PC-9 (cell line): ENCODE measurements at regions not wholly inside any gene's neighbourhood (a gene's known extent, or its start where the extent isn't known, plus 50 kb on each side); places are given as distances from the start of the nearest gene placed in this dataset.

Experiments used
- BruUV-seq: library from RNA; stranded (reverse); fragments of 400-500 nt; replicated peaks from 2 replicates; lab custom pipeline; 2021; lab: Mats Ljungman, UMichigan
- CTCF ChIA-PET: fragments of 300-600 bp; sonication (Branson Sonifier 250); formaldehyde crosslinking; loops from one replicate; lab custom pipeline; 2022; ENCODE audit warnings: antibody characterized with exemption; lab: Charles Lee
- POLR2A ChIA-PET: fragments of 300-600 bp; sonication (Branson Sonifier 250); formaldehyde crosslinking; loops from one replicate; lab custom pipeline; 2022; ENCODE audit warnings: antibody characterized with exemption; ENCODE audit not compliant: unreplicated experiment; lab: Charles Lee
- DNase-seq, 2 experiments: peaks; one replicate each; pipeline versions ENCODE4 v3.0.0 to v3.0.0-alpha.2; 2015 to 2022; ENCODE audit warnings: mixed read lengths in 1 of 2
- H2AFZ ChIP-seq: fragments of 200-600 bp; sonication (generic); 2 replicates; pipeline ENCODE4 v1.8.1; 2017; ENCODE audit warnings: antibody characterized with exemption
- H3F3A ChIP-seq: fragments of 200-600 bp; sonication (generic); 2 replicates; pipeline ENCODE4 v1.8.1; 2017; ENCODE audit warnings: antibody characterized with exemption, mild to moderate bottlenecking, low read depth; ENCODE audit not compliant: insufficient read depth
- H3K27ac ChIP-seq: fragments of 200-600 bp; sonication (generic); 2 replicates; pipeline ENCODE4 v1.6.1; 2016; ENCODE audit warnings: mixed run types
- H3K27me3 ChIP-seq: fragments of 200-600 bp; sonication (generic); 2 replicates; pipeline ENCODE4 v1.6.1; 2016; ENCODE audit warnings: low read depth, mixed run types; ENCODE audit not compliant: insufficient read depth
- H3K36me3 ChIP-seq: fragments of 200-600 bp; sonication (generic); 2 replicates; pipeline ENCODE4 v1.6.1; 2016; ENCODE audit warnings: low read depth, mixed run types
- H3K4me1 ChIP-seq: fragments of 200-600 bp; sonication (generic); replicated peaks from 2 replicates; pipeline ENCODE4 v1.6.1; 2016; ENCODE audit warnings: mixed run types; ENCODE audit not compliant: insufficient read depth
- H3K4me2 ChIP-seq: fragments of 200-600 bp; sonication (generic); 2 replicates; pipeline ENCODE4 v1.6.1; 2017; ENCODE audit warnings: mixed run types
- H3K4me3 ChIP-seq: fragments of 200-600 bp; sonication (generic); 2 replicates; pipeline ENCODE4 v1.6.1; 2016; ENCODE audit warnings: mixed run types
- H3K79me2 ChIP-seq: fragments of 200-600 bp; sonication (generic); 2 replicates; pipeline ENCODE4 v1.6.1; 2017; ENCODE audit warnings: low read depth, mixed run types
- H3K9me2 ChIP-seq: fragments of 200-600 bp; sonication (generic); 2 replicates; pipeline ENCODE4 v1.8.1; 2017; ENCODE audit warnings: mild to moderate bottlenecking; ENCODE audit not compliant: insufficient read depth
- H3K9me3 ChIP-seq: fragments of 200-600 bp; sonication (generic); 2 replicates; pipeline ENCODE4 v1.8.1; 2016; ENCODE audit warnings: low read depth; ENCODE audit not compliant: insufficient read depth
- H4K20me1 ChIP-seq: fragments of 200-600 bp; sonication (generic); 2 replicates; pipeline ENCODE4 v1.8.1; 2017; ENCODE audit not compliant: insufficient read depth
- EZH2 ChIP-seq: fragments of 200-600 bp; sonication (generic); IDR thresholded peaks from 2 replicates; pipeline ENCODE4 v1.8.0; 2017; ENCODE audit warnings: antibody characterized with exemption, low read depth
- intact Hi-C: fragments of 100-400 bp; cut with micrococcal nuclease; formaldehyde crosslinking; loops from one replicate; pipeline ENCODE4 v1.10.0; 2022; ENCODE audit not compliant: unreplicated experiment
- TF ChIP-seq, protein P1 (sequence below): fragments of 200-600 bp; sonication (generic); conservative IDR thresholded peaks from 2 replicates; pipeline ENCODE4 v1.6.1; 2017; ENCODE audit warnings: mixed run types, antibody characterized with exemption, mild to moderate bottlenecking, moderate library complexity

DNA sequence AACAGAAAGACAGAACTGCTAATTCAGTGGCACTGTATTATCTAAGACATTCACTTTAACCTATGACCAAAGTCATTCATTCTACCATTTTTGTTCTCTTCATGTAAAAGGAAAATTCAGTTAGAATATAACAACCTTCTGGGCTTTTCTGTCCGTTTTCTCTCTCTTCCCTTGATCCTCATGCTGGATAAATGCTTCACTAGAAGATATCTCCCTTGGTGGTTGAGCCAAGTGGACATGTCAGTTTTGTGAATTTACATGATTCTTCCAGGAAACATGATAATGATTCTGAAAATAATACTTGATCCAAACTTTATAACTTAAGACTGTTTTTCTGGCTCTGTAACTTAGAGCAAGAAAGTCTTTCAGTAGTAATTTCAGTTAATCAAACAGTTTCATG, 1012.2 kb downstream of the SQOR start:
- intact Hi-C loops = no loop called here
- no peak for DNase-seq
- no peaks in the 10 kb centered on the region for H3K27me3 ChIP-seq
- no peak overlapping the region for H3K4me3 ChIP-seq
- H3K36me3 ChIP-seq = no peaks in the 10 kb centered on the region
- H3K4me1 ChIP-seq = no peaks in the 10 kb centered on the region
- POLR2A ChIA-PET = no interaction called here
- CTCF ChIA-PET = no interaction called here
- no peak overlapping the region for H3K27ac ChIP-seq
- no peak for TF ChIP-seq EZH2
- TF ChIP-seq, protein P1, sequence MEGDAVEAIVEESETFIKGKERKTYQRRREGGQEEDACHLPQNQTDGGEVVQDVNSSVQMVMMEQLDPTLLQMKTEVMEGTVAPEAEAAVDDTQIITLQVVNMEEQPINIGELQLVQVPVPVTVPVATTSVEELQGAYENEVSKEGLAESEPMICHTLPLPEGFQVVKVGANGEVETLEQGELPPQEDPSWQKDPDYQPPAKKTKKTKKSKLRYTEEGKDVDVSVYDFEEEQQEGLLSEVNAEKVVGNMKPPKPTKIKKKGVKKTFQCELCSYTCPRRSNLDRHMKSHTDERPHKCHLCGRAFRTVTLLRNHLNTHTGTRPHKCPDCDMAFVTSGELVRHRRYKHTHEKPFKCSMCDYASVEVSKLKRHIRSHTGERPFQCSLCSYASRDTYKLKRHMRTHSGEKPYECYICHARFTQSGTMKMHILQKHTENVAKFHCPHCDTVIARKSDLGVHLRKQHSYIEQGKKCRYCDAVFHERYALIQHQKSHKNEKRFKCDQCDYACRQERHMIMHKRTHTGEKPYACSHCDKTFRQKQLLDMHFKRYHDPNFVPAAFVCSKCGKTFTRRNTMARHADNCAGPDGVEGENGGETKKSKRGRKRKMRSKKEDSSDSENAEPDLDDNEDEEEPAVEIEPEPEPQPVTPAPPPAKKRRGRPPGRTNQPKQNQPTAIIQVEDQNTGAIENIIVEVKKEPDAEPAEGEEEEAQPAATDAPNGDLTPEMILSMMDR = no peak
- H2AFZ ChIP-seq = no peak overlapping the region
- no peaks in the 10 kb centered on the region for H4K20me1 ChIP-seq
- no peaks in the 10 kb centered on the region for H3F3A ChIP-seq
- no peaks in the 10 kb centered on the region for H3K9me3 ChIP-seq
- no peak overlapping the region for H3K4me2 ChIP-seq
- H3K9me2 ChIP-seq = no peaks in the 10 kb centered on the region
- BruUV-seq = no TSS peak
- H3K79me2 ChIP-seq = no peaks in the 10 kb centered on the region

DNA sequence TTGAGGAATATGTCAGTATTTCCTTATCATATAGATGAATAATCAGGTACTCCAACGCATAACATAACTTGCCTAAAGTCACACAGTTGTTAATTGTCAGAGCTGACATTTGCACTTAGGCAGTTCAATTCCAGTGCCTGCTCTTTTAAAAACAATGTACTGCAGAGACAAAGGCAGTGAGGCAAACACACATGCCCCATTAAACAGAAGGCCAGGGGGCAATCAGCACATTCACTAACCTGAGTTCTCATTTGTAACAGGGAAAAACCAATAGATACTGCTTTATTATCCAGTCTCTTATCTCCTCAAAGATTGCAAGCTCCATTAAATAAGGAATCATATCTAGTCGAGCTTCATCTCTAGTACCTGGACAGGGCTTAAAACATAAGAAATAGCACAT, 1017.4 kb downstream of the SQOR start:
- no peaks in the 10 kb centered on the region for H3K27me3 ChIP-seq
- H2AFZ ChIP-seq = no peak overlapping the region
- no peaks in the 10 kb centered on the region for H4K20me1 ChIP-seq
- intact Hi-C loops = no loop called here
- no peak for DNase-seq
- no peaks in the 10 kb centered on the region for H3K9me3 ChIP-seq
- H3K4me2 ChIP-seq = no peak overlapping the region
- no peak overlapping the region for H3K4me3 ChIP-seq
- H3K9me2 ChIP-seq = no peaks in the 10 kb centered on the region
- H3K27ac ChIP-seq = no peak overlapping the region
- no peaks in the 10 kb centered on the region for H3K4me1 ChIP-seq
- ChIA-PET POLR2A (no interaction called here), CTCF (no interaction called here)
- no TSS peak for BruUV-seq
- no peaks in the 10 kb centered on the region for H3F3A ChIP-seq
- TF ChIP-seq EZH2 = no peak
- TF ChIP-seq, protein P1 = no peak
- H3K79me2 ChIP-seq = no peaks in the 10 kb centered on the region
- no peaks in the 10 kb centered on the region for H3K36me3 ChIP-seq

DNA sequence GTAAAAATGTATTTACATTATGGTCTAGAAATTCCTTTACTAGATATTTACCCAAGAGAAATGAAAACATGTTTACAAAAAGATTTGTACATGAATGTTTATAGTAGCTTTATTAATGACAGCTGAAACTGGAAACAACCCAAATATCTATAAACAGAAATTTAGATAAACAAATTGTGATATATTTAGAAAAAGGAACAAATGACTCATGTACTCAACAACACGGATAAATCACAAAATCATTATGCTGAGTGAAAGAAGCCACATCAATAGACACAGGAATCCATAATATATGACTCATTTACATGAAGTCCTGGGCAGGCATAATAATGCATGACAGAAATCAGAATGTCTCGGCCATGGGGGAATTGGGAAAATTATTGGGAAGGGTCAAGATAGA, 1020.2 kb downstream of the SQOR start:
- no peaks in the 10 kb centered on the region for H3K36me3 ChIP-seq
- no peak overlapping the region for H3K27ac ChIP-seq
- H3K4me3 ChIP-seq = no peak overlapping the region
- TF ChIP-seq EZH2 = no peak
- TF ChIP-seq, protein P1 = no peak
- POLR2A ChIA-PET = no interaction called here
- H3K4me2 ChIP-seq = no peak overlapping the region
- no peaks in the 10 kb centered on the region for H3K4me1 ChIP-seq
- CTCF ChIA-PET = no interaction called here
- no peaks in the 10 kb centered on the region for H3F3A ChIP-seq
- no peaks in the 10 kb centered on the region for H3K9me2 ChIP-seq
- no peaks in the 10 kb centered on the region for H3K79me2 ChIP-seq
- H4K20me1 ChIP-seq = no peaks in the 10 kb centered on the region
- no TSS peak for BruUV-seq
- H3K27me3 ChIP-seq = no peaks in the 10 kb centered on the region
- intact Hi-C loops = no loop called here
- H3K9me3 ChIP-seq = no peaks in the 10 kb centered on the region
- DNase-seq = no peak
- no peak overlapping the region for H2AFZ ChIP-seq
